Cerebellar cortex (tissue), 1 donor: ENCODE measurements at regions not wholly inside any gene's neighbourhood (a gene's known extent, or its start where the extent isn't known, plus 50 kb on each side); places are given as distances from the start of the nearest gene placed in this dataset.
A peak's percentile ranks its signal among the peaks of the same experiment; 100 is the strongest.
"Not testable (repeated sequence)": the region's sequence is repeated elsewhere in the genome, so short reads cannot be mapped to it uniquely, and the experiment has no call there.

Experiments used
- DNase-seq: peaks from one replicate; pipeline ENCODE4 v3.0.0-alpha.2; 2015; ENCODE audit warnings: low spot score

- peak; percentile 75 for DNase-seq
Observed at GRCh38 chr21:32940079-32941014, 85.4 kb upstream of the OLIG2 start.

- DNase-seq: no peak
Observed at GRCh38 chr21:32941263-32941662, 84.5 kb upstream of the OLIG2 start.

- no peak for DNase-seq
Observed at GRCh38 chr21:32946654-32947053, 79.1 kb upstream of the OLIG2 start.

- no peak for DNase-seq
Observed at GRCh38 chr21:32947736-32948135, 78.0 kb upstream of the OLIG2 start.

GRCh38 chr21:32949701-32950100, 76.0 kb upstream of the OLIG2 start:
- DNase-seq: no peak

GRCh38 chr21:32951041-32951440, 74.7 kb upstream of the OLIG2 start:
- DNase-seq: no peak

- DNase-seq: no peak
Observed at GRCh38 chr21:32954353-32954752, 71.4 kb upstream of the OLIG2 start.

- DNase-seq: no peak
Observed at GRCh38 chr21:32955311-32956060, 70.2 kb upstream of the OLIG2 start.

GRCh38 chr21:32956061-32956656, 69.6 kb upstream of the OLIG2 start:
- DNase-seq: no peak

- no peak for DNase-seq
Observed at GRCh38 chr21:32957545-32957944, 68.2 kb upstream of the OLIG2 start.

- no peak for DNase-seq
Observed at GRCh38 chr21:32958288-32959002, 67.3 kb upstream of the OLIG2 start.

- no peak for DNase-seq
Observed at GRCh38 chr21:32962268-32962667, 63.5 kb upstream of the OLIG2 start.

- no peak for DNase-seq
Observed at GRCh38 chr21:32965129-32965680, 60.5 kb upstream of the OLIG2 start.

- DNase-seq: no peak
Observed at GRCh38 chr21:32966120-32966519, 59.6 kb upstream of the OLIG2 start.

- not testable (repeated sequence) for DNase-seq
Observed at GRCh38 chr21:32968103-32968502, 57.6 kb upstream of the OLIG2 start.

- no peak for DNase-seq
Observed at GRCh38 chr21:32974653-32975052, 51.1 kb upstream of the OLIG2 start.

GRCh38 chr21:32975811-32976431, 49.8 kb upstream of the OLIG2 start:
- no peak for DNase-seq
